NCI-H187 treated with DMSO at 0.1 percent for 48 hours (cell line): ENCODE measurements at regions not wholly inside any gene's neighbourhood (a gene's known extent, or its start where the extent isn't known, plus 50 kb on each side); places are given as distances from the start of the nearest gene placed in this dataset.
"Not testable (repeated sequence)": the region's sequence is repeated elsewhere in the genome, so short reads cannot be mapped to it uniquely, and the experiment has no call there.

Experiments
- DNase-seq: peaks from one replicate; lab custom pipeline; 2025; lab: John Stamatoyannopoulos, UW

DNA sequence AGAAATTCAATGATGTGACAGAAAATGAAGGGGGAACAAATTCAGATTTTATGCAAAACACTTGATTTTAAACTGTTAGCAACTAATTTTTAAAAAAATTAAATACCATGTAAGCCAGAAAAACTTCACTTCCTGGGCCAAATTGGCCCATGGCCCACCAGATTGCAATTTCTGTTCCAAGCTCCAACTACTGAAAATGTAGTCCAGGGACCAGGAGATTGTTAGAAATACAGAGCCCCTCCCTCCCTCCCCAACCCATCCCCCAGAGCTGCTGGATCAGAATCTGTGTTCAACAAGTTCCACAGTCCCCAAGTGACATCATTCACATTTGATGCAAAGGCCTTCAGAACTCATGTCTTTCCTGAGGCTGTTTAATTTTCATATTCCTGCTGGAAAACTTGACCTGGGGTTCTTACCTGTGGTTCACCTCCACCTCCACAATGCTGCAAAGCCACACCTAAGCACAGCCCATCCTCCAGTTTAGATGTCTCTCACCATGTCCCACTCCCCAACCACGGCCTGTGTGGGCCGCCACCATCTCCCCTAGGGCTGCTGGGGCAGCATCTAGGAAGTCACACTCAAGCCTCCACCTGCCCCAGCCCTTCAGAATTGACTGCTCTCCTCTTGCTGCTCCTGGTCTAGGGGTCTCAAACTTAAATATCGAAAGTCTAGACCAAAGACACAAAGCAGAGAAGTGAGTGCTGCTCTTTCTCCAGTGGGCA is 482.0 kb downstream of the UQCRFS1 start:
- DNase-seq, result no peak

DNA sequence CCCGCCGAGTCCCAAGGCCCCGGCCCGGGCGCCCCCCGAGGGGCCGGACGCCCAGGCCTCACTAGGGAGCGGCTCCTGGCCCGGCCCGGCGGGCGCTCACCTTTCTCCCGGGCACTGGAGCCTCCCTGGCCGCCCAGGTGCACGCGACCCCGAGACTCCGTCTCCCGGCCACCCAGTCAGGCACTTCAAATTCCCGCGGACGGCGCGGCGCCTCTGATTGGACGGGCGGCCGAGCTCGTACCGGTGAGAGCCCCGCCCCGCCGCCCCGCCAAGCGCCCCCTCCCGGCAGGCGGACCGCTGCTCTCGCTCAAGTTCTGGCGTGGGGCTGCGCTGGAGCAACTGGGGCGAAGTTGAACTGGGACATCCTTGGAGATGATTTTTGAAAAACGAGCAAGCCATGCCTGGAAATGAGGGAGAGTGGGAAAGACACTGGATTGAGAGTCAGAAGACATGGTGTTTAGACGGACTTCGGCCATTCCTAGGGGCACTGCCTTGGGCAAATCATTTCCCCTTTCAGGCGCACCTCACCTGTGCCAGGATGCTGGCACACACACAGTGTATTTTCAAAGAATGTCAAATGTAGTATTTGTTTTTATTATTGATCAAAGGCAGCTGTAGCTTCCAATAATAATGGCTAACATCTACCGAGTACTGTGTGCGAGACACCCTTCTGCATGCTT is 485.3 kb downstream of the UQCRFS1 start:
- no peak for DNase-seq

DNA sequence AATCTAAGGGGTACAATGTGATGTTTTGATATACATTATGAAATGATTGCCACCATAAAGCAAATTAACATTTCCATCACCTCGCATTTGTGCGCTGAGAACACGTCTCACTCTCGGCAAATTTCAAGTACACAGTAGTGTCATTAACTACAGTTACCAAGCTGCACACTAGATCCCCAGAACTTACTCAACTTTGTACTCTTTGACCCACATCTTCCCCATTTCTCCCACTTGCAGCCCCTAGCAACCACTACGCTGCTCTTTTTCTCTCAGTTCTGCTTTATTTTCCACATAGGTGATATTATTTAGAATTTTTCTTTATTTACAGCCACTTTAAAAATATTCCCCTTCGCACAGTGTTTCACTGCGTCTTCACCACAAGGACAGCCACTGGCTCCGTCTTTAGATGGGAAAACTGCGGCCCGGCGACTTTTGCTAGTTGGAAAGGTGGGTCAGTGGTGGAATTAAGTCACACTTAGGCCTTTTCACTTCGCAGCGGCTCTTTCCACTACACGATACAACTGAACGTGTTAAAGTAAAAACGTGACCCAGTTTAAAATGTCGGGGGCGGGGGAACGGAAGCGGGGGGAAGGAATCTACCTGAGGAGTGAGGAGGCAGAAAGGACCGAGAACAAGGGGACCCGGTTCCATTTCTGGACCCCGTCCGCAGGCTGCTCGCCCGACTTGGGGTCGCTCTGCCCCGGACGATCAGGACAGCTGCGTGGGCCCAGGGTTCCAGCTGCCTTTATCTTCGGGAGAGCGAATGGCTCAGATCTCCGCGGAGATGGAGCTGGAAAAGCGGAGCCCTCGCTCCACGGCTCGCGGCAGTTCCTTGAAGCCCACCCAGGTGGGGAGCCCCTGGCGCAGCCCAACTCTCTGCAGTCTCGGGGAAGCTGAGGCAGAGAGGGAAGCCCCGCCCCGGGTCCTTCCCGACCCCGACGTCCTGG is 486.1 kb downstream of the UQCRFS1 start:
- DNase-seq, result no peak

DNA sequence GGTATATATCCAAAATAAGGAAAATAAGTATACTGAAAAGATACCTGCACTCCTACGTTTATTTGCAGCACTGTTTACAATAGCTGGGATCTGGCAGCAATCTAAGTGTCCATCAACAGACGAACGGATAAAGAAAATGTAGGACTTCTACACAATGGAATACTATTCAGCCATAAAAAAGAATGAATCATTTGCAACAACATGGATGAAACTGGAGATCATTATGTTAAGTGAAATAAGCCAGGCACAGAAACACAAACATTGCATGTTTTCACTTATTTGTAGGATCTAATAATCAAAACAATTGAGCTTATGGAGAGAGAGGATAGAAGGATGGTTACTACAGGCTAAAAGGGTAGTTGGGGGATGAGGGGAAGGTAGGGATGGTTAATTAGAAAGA is 494.0 kb downstream of the UQCRFS1 start:
- no peak for DNase-seq

DNA sequence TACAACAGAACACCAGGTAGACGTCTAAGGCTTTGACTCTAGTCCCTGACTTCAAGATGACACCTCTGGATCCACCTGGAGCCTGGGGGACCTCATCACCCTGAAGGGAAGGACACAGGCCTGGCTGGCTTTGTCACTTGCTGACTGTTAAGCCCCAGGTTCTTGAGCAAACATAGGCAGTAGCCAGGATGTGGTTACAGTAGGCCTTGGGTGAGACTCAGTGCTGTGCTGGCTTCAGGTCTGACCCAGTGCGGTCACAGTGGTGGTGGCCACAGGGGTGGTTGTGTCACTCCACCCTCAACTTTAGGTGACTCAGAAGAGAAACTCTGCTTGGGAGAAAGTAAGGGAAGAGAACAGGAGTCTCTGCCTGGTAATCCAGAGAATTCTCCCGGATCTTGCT is 497.8 kb downstream of the UQCRFS1 start:
- no peak for DNase-seq

DNA sequence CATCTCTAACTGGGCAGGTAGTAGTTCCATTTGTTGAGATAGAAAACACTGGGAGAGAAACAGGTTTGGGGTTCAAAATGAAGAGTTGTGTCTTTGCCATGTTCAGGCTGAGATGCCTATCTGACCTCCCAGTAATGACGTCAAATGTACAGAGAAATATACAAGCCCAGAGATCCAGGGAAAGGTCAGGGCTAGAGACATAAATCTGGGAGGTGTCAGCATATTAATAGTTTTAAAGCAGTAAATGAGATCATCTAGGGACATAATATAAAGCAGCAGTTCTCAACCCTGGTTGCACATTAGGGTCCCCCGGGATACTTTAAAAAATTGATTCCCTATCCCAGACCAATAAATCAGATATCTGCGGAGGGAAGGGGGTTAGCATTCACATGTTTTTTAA is 501.5 kb downstream of the UQCRFS1 start:
- no peak for DNase-seq

DNA sequence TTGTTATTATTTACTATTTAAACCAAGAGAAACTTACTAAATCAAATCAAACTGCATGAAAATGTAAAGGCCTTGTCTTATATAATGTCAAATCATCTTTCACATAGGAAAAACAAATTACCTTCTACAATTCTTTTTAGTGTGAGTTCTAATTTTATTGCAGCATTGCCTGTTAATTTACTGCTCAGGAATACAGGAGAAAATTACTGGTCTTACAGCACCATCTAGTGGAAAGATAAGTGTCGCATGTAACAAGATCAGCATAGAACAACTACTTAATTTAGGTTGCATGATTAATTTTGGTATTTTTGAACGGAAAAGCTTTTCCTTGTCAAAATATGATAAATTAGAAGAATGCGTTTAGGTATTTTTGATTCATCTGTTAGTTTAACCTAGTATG is 502.7 kb downstream of the UQCRFS1 start:
- peak; percentile 7 for DNase-seq

DNA sequence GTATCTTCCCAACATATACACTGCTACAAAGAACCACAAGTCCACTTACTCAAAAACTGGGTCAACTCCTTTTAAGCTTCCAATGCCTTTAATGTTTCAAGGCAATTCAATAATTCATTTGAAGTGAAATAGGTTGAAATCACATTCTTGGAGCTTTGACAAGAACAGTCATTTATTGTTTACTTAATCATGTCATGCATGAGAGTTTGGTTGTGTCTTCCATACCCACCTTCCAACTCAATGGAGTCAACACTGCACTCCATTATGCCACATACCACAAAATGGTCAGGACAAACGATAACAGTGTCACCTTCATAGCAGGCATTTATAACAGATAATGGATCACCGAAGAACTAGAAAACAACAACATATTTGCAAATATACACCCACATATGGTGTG is 506.3 kb downstream of the UQCRFS1 start:
- no peak for DNase-seq

DNA sequence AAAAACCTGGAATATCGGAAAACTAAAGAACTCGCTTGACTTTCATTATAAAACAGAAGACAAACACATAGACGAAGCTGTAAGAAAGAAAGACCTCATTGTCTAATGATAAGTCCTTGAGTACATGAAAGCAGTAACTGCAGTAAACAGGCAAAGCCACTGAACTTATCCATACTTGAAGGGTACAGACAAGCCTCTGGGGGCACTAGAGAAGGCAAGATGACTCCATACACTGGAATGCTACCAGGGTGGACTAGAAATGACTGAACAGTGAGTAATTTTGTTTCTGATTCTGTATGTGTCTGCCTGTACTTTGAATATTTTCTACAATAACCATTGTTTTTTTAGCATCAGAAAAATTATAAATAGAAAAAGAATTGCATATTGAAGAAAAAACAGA is 507.9 kb downstream of the UQCRFS1 start:
- DNase-seq, result no peak

DNA sequence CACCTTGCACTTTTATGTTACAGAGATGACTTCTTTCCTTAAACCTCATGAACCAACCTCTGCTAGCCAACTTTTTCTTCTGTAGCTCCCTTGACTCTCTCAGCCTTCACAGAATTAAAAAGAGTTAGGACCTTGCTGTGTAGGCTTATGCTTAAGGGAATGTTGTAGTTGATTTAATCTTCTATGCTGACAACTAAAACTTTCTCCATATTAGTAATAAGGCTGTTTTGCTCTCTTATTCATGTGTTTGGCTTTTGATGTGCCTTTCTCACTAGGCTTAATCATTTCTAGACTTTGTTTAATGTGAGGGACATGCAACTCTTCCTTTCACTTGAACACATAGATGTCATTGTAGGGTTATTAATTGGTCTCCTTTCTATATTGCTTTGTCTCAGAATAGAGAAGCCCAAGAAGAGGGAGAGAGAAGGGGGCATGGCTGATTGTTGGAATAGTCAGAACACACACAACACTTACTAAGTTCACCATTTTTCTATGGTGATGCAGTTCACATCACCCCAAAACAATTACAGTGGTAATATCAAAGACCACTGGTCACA is 509.5 kb downstream of the UQCRFS1 start:
- no peak for DNase-seq

DNA sequence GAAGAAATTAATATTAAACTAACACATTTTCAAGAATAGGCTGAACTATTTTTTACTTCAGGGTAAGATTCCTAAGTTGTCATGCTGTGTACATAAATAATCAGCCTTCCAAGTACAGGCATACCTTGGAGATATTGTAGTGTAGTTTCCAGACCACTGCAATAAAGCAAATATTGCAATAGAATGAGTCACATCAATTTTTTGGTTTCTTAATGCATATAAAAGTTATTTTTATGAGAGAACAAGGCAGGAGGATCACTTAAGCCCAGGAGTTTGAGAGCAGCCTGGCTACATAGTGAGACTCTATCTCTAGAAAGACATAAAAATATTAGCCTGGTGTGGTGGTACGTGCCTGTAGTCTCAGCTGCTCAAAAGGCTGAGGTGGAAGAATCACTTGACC is 511.5 kb downstream of the UQCRFS1 start:
- DNase-seq, result no peak

DNA sequence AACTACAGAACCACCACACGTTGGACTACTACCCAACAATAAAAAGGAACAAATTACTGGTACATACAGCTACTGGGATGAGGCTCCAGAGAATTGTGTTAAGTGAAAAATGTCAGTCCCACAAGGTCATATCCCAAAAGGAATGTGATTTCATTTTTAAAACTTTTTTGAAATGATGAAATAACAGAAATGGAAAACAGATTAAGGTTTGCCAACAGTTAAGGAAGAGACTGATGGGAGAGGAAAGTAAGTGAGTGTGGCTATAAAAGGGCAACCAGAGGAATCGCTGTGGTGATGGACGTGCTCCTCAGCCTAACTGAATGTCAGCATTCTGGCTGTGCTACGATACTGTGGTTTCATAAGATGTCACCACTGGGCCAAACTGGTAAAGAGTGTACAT is 512.8 kb downstream of the UQCRFS1 start:
- DNase-seq, result no peak

DNA sequence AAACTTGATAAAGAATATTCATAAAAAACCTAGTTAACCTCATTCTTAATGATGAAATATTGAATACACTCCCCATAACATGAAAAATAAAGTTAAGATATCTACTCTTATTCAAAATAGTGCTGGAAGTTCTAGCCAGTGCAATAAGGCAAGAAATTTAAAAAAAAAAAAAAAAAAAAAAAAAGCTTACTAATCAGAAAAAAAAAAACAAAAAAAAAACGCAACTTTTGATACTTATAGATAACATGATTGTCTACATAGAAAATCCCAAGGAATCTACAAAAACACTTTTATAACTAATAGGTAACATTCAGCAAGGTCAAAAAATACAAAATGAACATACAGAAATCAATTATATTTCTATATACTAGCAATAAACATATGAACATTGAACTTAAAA is 515.6 kb downstream of the UQCRFS1 start:
- no peak for DNase-seq

DNA sequence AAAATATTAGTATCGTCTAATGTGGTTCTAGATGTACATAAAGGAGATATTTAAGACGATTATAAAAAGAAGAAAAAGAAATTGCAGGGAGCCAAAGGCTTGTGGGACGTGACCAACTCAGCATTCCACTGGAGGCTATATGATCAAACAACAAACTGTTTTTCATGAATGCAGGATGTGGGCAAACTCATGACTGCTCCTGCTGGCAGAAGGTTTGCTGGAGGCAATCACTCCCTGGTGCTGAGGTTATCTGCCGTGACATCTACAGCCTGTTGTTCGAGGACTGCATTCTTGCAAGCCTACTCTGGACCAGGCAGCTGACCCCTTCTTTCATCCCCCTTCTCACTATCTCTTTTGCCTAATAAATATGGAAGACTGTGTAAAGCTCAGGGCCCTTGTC is 518.1 kb downstream of the UQCRFS1 start:
- DNase-seq, result no peak

DNA sequence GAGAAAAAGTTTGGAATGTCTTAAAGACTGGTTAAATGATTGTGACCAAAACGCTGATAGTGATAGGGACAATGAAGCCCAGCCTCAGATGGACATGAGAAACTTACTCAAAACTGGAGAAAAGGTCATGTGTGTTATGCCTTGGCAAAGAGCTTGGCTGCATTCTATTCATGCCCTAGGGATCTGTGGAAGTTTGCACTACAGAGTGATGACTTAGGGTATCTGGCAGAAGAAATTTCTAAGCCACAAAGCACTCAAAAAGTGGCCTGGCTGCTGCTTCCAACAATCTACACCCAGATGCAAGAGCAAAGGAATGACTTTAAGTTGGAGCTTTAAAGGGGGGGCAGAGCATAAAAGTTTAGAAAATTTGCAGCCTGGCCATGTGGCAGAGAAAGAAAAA is 521.3 kb downstream of the UQCRFS1 start:
- DNase-seq, result no peak

DNA sequence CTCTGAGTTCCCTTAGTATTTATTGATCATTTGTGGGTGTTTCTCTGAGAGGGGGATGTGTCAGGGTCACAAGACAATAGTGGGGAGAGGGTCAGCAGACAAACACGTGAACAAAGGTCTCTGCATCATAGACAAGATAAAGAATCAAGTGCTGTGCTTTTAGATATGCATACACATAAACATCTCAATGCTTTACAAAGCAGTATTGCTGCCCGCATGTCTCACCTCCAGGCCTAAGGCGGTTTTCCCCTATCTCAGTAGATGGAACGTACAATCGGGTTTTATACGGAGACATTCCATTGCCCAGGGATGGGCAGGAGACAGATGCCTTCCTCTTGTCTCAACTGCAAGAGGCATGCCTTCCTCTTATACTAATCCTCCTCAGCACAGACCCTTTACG is 523.5 kb downstream of the UQCRFS1 start:
- not testable (repeated sequence) for DNase-seq

DNA sequence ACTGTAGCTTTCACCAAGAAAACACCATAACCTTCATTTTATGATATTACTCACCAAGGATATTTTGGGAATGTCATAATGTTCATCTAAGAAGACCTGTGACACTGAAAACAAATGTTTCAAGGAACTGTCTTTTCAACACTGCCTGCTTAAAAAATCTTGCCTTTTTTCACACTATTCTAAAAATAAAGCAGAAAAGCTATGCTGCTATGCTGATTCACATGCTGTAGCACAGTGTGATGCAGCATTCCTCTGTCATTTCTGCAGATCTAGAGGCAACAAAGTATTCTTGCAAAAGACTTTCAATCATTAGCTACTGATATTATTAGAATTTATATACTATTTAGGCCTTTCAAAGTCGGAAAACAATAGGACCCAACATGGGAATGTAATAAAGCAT is 525.7 kb downstream of the UQCRFS1 start:
- DNase-seq, result no peak

DNA sequence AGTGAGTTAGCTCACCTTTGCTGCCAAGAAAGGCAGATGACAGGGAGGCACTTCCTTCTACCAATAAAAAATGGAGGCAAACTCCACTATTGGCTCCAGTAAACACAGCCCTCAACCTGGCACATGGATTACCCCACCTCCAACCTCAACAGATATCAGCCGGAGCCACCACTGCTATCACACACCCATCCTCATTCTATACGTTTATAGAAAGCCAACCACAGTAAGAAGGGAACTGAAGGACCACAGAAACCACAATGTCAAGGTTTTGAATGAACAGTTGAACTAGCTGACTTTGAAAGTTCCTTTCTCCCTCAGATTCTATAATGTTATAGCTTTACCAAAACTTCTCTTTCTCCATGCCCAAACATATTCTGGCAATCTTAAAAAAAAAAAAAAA is 526.2 kb downstream of the UQCRFS1 start:
- no peak for DNase-seq

DNA sequence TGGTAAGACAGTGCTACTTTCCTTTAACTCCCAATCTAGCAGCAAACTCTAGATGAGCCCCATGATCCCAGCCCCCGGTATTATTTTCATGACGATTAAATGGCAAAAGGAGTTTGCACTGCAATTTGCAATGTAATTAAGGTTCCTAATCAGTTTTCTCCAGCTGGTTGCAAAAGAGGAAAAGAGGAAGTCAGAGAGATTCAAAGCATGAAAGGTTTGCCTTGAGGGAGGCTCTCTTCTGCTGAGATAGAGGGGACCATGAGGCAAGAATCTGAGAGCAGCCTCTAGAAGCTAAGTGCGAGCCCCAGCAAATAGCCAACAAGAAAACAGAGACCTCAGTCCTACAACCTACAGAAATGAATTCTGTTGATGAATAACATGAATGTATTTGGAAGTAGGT is 527.1 kb downstream of the UQCRFS1 start:
- DNase-seq, result no peak

DNA sequence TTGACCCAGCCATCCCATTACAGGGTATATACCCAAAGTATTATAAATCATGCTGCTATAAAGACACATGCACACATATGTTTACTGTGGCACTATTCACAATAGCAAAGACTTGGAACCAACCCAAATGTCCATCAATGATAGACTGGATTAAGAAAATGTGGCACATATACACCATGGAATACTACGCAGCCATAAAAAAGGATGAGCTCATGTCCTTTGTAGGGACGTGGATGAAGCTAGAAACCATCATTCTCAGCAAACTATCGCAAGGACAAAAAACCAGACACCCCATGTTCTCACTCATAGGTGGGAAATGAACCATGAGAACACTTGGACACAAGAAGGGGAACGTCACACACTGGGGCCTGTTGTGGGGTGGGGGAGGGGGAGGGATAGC is 527.9 kb downstream of the UQCRFS1 start:
- not testable (repeated sequence) for DNase-seq

DNA sequence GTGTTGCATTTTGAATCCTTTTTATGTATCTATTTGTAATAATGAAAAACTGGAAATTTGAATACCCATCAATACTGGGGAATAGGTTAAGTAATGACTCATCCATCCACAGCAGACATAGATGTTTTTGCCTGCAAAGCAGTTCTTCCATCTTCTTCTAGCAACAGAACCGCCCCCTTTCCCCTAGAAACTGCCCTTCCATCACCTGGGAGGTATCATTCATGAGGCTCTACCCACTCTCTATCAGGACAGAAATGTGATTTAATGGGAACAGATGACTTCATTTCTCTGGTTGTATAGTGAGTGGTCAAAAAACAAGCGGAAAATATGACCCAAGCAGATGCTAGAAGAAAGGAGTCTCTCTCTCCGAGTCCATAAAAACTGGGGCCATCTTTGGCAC is 532.8 kb downstream of the UQCRFS1 start:
- DNase-seq, result no peak

DNA sequence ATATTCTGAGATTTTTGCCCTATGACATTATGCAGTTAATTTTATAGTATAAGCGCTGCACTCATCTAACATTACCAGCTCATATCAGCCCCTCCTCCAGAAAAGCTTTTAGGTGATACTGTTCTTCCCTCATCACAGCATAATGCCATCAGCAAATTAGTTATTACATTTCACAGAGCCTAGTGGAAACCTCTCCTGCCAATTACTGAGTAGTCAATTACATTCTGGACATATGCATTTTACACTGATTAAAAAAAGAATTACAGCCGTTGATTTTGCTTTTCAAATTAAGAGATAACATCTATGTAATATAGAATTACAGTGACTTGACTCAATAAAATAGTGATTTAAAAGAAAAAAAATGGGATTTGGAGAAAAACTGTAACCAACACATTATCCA is 542.1 kb downstream of the UQCRFS1 start:
- DNase-seq, result no peak

DNA sequence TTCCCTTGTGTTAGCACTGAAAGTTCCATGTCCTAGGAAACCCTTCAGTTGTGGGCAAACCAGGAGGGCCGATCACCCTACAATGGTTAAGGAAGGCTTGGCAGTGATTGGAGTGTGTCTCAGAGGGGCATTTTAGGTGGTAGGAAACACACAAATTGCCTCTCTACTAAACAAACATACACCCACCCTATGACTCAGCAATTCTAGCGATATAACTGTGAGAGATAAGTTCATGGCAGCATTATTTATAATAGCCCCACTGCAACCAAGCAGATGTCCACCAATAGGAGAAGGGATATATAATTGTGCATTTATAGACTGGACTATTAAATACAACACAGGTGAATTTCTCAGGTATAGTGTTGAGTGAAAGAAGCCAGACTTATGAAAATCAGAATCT is 543.1 kb downstream of the UQCRFS1 start:
- no peak for DNase-seq
